Thyroid gland (tissue), 4 donors: ENCODE measurements at regions not wholly inside any gene's neighbourhood (a gene's known extent, or its start where the extent isn't known, plus 50 kb on each side); places are given as distances from the start of the nearest gene placed in this dataset.

Experiments
- DNase-seq, 2 donors: peaks; one replicate each; pipeline ENCODE4 v3.0.0-alpha.2; 2019
- H3K27ac ChIP-seq, 3 donors: fragments of 200-600 bp; sonication (generic); 1 replicate in 2 of 3; 2 replicates in 1 of 3; pipeline ENCODE4 v1.5.1; 2016 to 2019; ENCODE audit warnings: mild to moderate bottlenecking in 1 of 3, moderate library complexity in 1 of 3
- H3K27me3 ChIP-seq: fragments of 200-600 bp; sonication (generic); one replicate; pipeline ENCODE4 v1.5.1; 2019
- H3K36me3 ChIP-seq, 2 donors: fragments of 200-600 bp; sonication (generic); one replicate each; pipeline ENCODE4 v1.5.1; 2016 to 2019
- H3K4me1 ChIP-seq, 2 donors: fragments of 200-600 bp; sonication (generic); one replicate each; pipeline ENCODE4 v1.5.1; 2017 to 2019
- H3K4me3 ChIP-seq, 3 donors: fragments of 200-600 bp; sonication (generic); replicated peaks in 1 of 3; 1 replicate in 2 of 3; 2 replicates in 1 of 3; pipeline ENCODE4 v1.5.1; 2016; ENCODE audit warnings: mild to moderate bottlenecking in 1 of 3
- H3K9me3 ChIP-seq: fragments of 200-600 bp; sonication (generic); one replicate; pipeline ENCODE4 v1.5.1; 2017
- POLR2A ChIP-seq, 2 donors: fragments of 450-650 bp; IDR thresholded peaks; one replicate each; pipeline ENCODE4 v1.6.1; 2017; ENCODE audit warnings: antibody characterized with exemption in 2 of 2, mild to moderate bottlenecking in 2 of 2, moderate library complexity in 1 of 2
- WGBS, 2 donors: methylation state at CpG; one replicate each; pipeline ENCODE4 v1.1.5; 2017; 5-methylcytosine and 5-hydroxymethylcytosine counted together
- intact Hi-C: fragments of 100-400 bp; cut with DNase I; formaldehyde crosslinking; loops from one replicate; pipeline ENCODE4 v1.15.1; 2023
- TF ChIP-seq, protein P1 (sequence below), 6 experiments: fragments of 200-600 bp in 3 of 6; fragments of 450-650 bp in 3 of 6; sonication (generic) in 3 of 6; IDR thresholded peaks; one replicate each; pipeline ENCODE4 v1.5.1; 2016 to 2019; ENCODE audit warnings: antibody characterized with exemption in 6 of 6, mild to moderate bottlenecking in 2 of 6, inconsistent platforms in 1 of 6, moderate library complexity in 1 of 6

DNA sequence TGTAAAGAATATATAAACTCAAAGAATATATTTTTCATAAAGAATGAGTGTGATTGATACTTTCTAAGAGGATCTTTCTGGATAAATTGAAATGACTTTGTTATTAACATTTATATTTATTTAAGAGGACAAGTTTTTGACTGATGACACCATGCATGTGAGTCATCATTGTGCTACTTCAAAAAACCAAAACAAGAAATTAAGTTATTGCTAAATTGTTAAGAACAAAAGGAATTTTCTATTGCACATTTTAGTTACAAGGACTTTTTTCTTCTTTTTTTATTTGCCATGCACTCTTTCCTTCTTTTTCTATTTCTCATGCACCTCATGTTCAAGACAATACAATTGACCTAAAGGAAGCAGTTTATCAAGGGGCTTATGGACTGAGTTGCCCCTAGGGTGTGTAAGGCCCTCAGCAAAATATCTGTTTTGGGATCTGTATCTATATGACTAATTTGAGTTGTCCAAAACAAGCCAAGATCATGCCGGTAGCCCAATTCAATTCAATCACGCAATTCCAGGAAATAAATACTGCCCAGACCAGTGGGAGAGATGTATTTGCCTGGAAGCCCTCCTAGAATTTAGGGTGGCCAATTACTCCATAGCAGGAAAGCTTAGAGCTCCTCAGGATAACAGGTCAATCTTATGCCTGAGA, 654.3 kb downstream of the METTL4 start:
- no peak overlapping the region for H3K27ac ChIP-seq
- H3K4me3 ChIP-seq, result no peak overlapping the region
- intact Hi-C loops, result no loop called here
- H3K4me1 ChIP-seq, result no peaks in the 10 kb centered on the region
- WGBS, 2 donors, result 89 to 95% methylated on average over 2 of the region's 2 CpGs
- TF ChIP-seq POLR2A (IDR thresholded peaks at IDR 0.05), result no peak
- TF ChIP-seq, protein P1, sequence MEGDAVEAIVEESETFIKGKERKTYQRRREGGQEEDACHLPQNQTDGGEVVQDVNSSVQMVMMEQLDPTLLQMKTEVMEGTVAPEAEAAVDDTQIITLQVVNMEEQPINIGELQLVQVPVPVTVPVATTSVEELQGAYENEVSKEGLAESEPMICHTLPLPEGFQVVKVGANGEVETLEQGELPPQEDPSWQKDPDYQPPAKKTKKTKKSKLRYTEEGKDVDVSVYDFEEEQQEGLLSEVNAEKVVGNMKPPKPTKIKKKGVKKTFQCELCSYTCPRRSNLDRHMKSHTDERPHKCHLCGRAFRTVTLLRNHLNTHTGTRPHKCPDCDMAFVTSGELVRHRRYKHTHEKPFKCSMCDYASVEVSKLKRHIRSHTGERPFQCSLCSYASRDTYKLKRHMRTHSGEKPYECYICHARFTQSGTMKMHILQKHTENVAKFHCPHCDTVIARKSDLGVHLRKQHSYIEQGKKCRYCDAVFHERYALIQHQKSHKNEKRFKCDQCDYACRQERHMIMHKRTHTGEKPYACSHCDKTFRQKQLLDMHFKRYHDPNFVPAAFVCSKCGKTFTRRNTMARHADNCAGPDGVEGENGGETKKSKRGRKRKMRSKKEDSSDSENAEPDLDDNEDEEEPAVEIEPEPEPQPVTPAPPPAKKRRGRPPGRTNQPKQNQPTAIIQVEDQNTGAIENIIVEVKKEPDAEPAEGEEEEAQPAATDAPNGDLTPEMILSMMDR (IDR thresholded peaks at IDR 0.05), result no peak
- H3K36me3 ChIP-seq, result no peaks in the 10 kb centered on the region
- DNase-seq, result no peak
- no peaks in the 10 kb centered on the region for H3K9me3 ChIP-seq
- H3K27me3 ChIP-seq, result no peaks in the 10 kb centered on the region

DNA sequence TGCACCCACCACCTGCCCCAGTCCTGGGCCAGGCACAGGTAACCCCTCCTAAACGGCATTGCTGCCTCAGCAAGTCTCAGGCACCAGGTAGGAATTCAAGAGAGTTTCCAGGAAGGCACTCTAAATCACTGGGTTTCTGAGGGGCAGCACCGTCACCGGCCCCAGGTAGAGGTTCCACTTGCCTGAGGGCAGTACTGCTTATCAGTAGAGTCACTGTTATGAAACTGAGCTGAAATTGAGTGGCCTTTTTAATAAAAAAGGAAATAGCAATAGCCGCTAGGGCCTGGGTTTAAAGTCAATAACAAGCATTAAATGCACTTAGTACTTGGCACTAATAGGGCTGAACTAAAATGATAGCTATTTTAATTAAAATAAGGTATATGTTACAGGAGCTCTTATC, 653.7 kb downstream of the METTL4 start:
- no peak for DNase-seq
- H3K36me3 ChIP-seq, result no peaks in the 10 kb centered on the region
- H3K27me3 ChIP-seq, result no peaks in the 10 kb centered on the region
- H3K4me1 ChIP-seq, result no peaks in the 10 kb centered on the region
- TF ChIP-seq, protein P1 (IDR thresholded peaks at IDR 0.05), result no peak
- no peak for TF ChIP-seq POLR2A (IDR thresholded peaks at IDR 0.05)
- no peaks in the 10 kb centered on the region for H3K9me3 ChIP-seq
- 82 to 84% methylated on average over 4 of the region's 4 CpGs for WGBS, 2 donors
- H3K27ac ChIP-seq, result no peak overlapping the region
- intact Hi-C loops, result no loop called here
- no peak overlapping the region for H3K4me3 ChIP-seq

DNA sequence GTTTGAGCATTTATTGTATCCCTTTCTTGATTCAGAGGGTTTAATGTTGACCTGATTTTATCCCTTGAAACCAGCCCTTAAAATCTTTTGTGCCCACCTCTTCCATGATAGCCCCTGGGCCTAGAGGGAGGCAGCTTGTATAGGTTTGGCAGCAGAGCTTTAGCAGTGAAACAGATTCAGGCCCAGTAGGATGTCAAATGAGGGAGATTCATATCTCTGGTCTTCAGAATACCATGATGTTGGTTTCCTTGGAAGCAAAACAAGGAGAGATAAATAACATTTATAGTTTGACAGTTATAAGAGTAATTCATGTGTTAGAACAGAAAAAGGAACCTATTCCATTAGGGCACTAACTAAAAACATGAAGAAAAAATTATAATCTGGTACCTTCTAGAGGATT, 649.2 kb downstream of the METTL4 start:
- Histone ChIP-seq H3K27me3 (no peaks in the 10 kb centered on the region), H3K27ac (no peak overlapping the region), H3K4me3 (no peak overlapping the region), H3K9me3 (no peaks in the 10 kb centered on the region), H3K4me1 (no peaks in the 10 kb centered on the region), H3K36me3 (no peaks in the 10 kb centered on the region)
- TF ChIP-seq, protein P1 (IDR thresholded peaks at IDR 0.05), result no peak
- no peak for TF ChIP-seq POLR2A (IDR thresholded peaks at IDR 0.05)
- DNase-seq, result no peak
- intact Hi-C loops, result no loop called here

DNA sequence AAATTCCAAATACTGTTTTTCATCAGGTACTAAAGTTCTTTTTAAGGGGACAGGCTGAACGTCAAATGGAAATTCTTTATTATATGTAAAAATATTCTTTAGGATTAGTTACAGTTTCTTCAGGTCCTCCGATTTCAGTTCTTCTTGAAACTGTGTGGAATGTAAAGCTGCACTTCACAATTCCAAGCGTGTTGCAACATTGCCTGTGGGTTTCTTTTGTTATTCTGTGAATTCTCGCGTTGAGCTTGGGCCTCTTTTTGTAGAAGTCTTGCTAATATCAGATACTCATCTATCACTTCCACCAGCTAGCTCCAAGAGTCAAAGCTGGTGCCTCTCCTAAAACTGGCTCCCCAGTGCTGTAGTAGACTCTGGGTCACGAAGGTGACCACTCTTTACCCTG, 642.6 kb downstream of the METTL4 start:
- DNase-seq, result no peak
- Histone ChIP-seq H3K36me3 (no peaks in the 10 kb centered on the region), H3K27ac (no peak overlapping the region), H3K4me3 (no peak overlapping the region), H3K9me3 (no peaks in the 10 kb centered on the region), H3K4me1 (no peaks in the 10 kb centered on the region), H3K27me3 (no peaks in the 10 kb centered on the region)
- intact Hi-C loops, result no loop called here
- 80 to 87% methylated on average over 6 of the region's 6 CpGs for WGBS, 2 donors
- TF ChIP-seq, protein P1 (IDR thresholded peaks at IDR 0.05), result no peak
- TF ChIP-seq POLR2A (IDR thresholded peaks at IDR 0.05), result no peak

DNA sequence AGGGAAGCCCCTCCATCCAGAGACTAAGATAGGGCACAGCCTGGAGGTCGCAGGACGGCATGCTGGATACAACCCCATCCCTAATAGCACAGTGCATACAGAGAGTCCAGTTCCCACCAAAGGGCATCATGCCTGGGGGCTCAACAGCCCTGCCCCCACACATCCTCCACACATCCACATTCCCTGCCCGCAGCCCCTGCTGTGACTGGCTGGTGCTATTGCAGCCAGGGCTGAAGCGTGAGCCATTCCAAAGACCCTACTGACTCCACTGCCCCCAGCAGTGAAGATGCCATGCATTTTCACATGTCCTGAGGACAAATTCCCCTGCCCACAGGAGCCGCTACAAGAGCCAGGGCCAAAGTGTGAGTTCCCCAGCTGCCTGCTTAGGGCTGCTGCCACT, 641.6 kb downstream of the METTL4 start:
- no peaks in the 10 kb centered on the region for H3K27me3 ChIP-seq
- H3K9me3 ChIP-seq, result no peaks in the 10 kb centered on the region
- no peak for TF ChIP-seq POLR2A (IDR thresholded peaks at IDR 0.05)
- TF ChIP-seq, protein P1 (IDR thresholded peaks at IDR 0.05), result no peak
- no peak for DNase-seq
- WGBS, 2 donors, result 81 to 90% methylated on average over 4 to 5 of the region's 5 CpGs
- no peak overlapping the region for H3K27ac ChIP-seq
- no peaks in the 10 kb centered on the region for H3K36me3 ChIP-seq
- no peak overlapping the region for H3K4me3 ChIP-seq
- no peaks in the 10 kb centered on the region for H3K4me1 ChIP-seq
- intact Hi-C loops, result no loop called here
